CD4-positive, alpha-beta T cell treated with Interleukin-4 for 1 hour (primary cell): ENCODE measurements at regions not wholly inside any gene's neighbourhood (a gene's known extent, or its start where the extent isn't known, plus 50 kb on each side); places are given as distances from the start of the nearest gene placed in this dataset.
"Not testable (repeated sequence)": the region's sequence is repeated elsewhere in the genome, so short reads cannot be mapped to it uniquely, and the experiment has no call there.

Experiments used
- DNase-seq, 2 donors: peaks; one replicate each; pipeline ENCODE4 v3.0.0-alpha.2; 2020 to 2022

- no peak for DNase-seq
Observed at GRCh38 chr2:175827856-175828255, 174.2 kb downstream of the LNPK start.

GRCh38 chr2:175824243-175824642 lies 177.8 kb downstream of the LNPK start:
- no peak for DNase-seq

GRCh38 chr2:175823707-175824073 lies 178.4 kb downstream of the LNPK start:
- no peak for DNase-seq

GRCh38 chr2:175823002-175823706 lies 178.9 kb downstream of the LNPK start:
- no peak for DNase-seq

GRCh38 chr2:175817221-175817620 lies 184.8 kb downstream of the LNPK start:
- no peak for DNase-seq

- no peak for DNase-seq
Observed at GRCh38 chr2:175815537-175815936, 186.5 kb downstream of the LNPK start.

- no peak for DNase-seq
Observed at GRCh38 chr2:175811971-175812370, 190.1 kb downstream of the LNPK start.

GRCh38 chr2:175808858-175809257 lies 193.2 kb downstream of the LNPK start:
- no peak for DNase-seq

GRCh38 chr2:175808078-175808477 lies 194.0 kb downstream of the LNPK start:
- no peak for DNase-seq

- DNase-seq: no peak
Observed at GRCh38 chr2:175807031-175807873, 194.8 kb downstream of the LNPK start.

GRCh38 chr2:175806570-175806969 lies 195.5 kb downstream of the LNPK start:
- no peak for DNase-seq

- no peak for DNase-seq
Observed at GRCh38 chr2:175806125-175806490, 196.0 kb downstream of the LNPK start.

GRCh38 chr2:175805442-175806124 lies 196.5 kb downstream of the LNPK start:
- no peak for DNase-seq

- DNase-seq: no peak
Observed at GRCh38 chr2:175804122-175804521, 197.9 kb downstream of the LNPK start.

GRCh38 chr2:175796422-175796821 lies 205.6 kb downstream of the LNPK start:
- DNase-seq: not testable (repeated sequence)

- DNase-seq: no peak
Observed at GRCh38 chr2:175793648-175794047, 208.4 kb downstream of the LNPK start.

- DNase-seq: no peak
Observed at GRCh38 chr2:175792881-175793280, 209.2 kb downstream of the LNPK start.

- no peak for DNase-seq
Observed at GRCh38 chr2:175792199-175792598, 209.9 kb downstream of the LNPK start.

- no peak for DNase-seq
Observed at GRCh38 chr2:175786471-175787124, 215.5 kb downstream of the LNPK start.

GRCh38 chr2:175777337-175777736 lies 224.7 kb downstream of the LNPK start:
- DNase-seq: not testable (repeated sequence)

GRCh38 chr2:175769200-175769599 lies 232.9 kb downstream of the LNPK start:
- no peak for DNase-seq

- DNase-seq: no peak
Observed at GRCh38 chr2:175766880-175767279, 235.2 kb downstream of the LNPK start.

- DNase-seq: no peak
Observed at GRCh38 chr2:175755656-175756386, 246.2 kb downstream of the LNPK start.
